ENCODE measurements at regions not wholly inside any gene's neighbourhood (a gene's known extent, or its start where the extent isn't known, plus 50 kb on each side); places are given as distances from the start of the nearest gene placed in this dataset.

DNA sequence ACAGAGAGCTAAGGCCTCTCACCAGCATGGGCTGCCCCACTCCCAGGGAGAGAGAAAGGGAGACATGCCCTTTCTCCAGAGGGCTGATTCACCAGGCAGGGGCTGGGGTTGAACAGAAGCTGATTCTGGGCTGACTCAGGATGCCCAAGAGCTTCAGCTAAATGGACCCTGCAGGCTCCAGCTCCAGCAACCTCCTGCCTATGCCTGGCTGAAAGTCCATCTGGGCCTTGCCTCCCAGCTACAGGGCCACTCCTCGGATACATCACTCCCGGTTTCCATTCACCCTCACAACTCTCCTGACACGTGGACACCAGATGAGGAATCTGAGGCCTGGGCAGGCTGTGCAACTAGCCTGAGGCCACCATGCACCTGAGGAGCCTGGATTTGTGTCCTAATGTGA lies 215.5 kb downstream of the BUD13 start (continued):
- no peak for TF ChIP-seq ZNF709 (CRISPR knock-in tag; IDR thresholded peaks at IDR 0.05)
- TF ChIP-seq ZNF782 (CRISPR knock-in tag; IDR thresholded peaks at IDR 0.05; ENCODE audit: borderline replicate concordance) = no peak
- no peak for TF ChIP-seq ZNF251 (CRISPR knock-in tag; IDR thresholded peaks at IDR 0.05)
- TF ChIP-seq ZNF329 (CRISPR knock-in tag; IDR thresholded peaks at IDR 0.05; ENCODE audit: low read depth) = no peak
- TF ChIP-seq PCBP2 (optimal IDR thresholded peaks at IDR 0.05; ENCODE audit: low read depth, low read length, poor library complexity, severe bottlenecking) = no peak
- no peak for TF ChIP-seq BRD4 (CRISPR knock-in tag; IDR thresholded peaks at IDR 0.05)

DNA sequence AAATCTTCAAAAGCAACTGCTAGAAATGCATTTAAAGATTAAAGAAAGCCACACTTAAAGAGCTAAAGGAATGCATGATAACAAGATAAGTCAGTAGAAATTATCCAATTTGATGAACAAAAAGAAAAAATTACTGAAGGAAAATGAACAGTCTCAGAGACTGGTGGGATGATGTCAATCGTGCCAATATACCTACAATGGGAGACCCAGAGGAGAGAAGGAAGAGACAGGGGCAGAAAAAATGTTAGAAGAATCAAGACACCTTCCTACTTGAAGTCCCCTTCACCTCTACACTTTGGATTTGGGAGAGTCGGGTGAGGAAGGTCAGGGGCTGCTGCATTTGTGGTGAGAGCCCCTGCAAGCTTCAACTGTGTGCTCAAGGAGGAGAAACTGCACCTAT lies 216.3 kb downstream of the BUD13 start:
- 43% methylated on average over 2 of the region's 2 CpGs for WGBS (ENCODE audit: low lambda C conversion rate)
- no TSS peak for BruUV-seq (replicated peaks)

DNA sequence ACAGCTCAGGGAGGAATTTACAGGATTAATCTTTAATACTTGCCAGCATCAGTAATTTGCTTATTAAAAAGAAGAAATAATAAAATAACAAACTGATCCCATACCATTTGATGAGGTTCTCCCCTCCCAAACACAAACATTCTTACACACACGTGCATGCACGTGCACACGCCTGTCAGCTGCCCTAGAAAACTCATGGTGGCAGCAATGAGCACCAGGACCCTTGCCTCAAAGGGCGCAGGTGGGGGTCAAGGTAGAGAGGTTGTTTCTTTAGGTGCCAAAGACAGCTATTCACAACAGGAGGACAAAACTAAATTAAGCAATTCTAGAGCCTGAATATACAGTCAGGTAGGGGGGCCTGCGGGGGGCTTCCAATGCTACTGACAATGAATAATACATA lies 219.3 kb downstream of the BUD13 start:
- Histone ChIP-seq H3K27me3 (ENCODE audit: control insufficient read depth in 1 of 2, insufficient read depth in 2 of 2, low read length in 2 of 2) (no peaks in the 10 kb centered on the region), H4K20me1 (ENCODE audit: insufficient read depth, low read length) (no peaks in the 10 kb centered on the region), H3K4me1 (ENCODE audit: insufficient read depth, low read length) (no peaks in the 10 kb centered on the region), H3K9ac (ENCODE audit: insufficient read depth, low read depth, low read length) (no peak overlapping the region), H3K36me3 (replicated peaks in 1 of 2; ENCODE audit: control insufficient read depth in 1 of 2, insufficient read depth in 2 of 2, low read length in 2 of 2) (no peaks in the 10 kb centered on the region), H3K27ac (ENCODE audit: extremely low read length, insufficient read depth, low read length) (no peak overlapping the region), H3K79me2 (ENCODE audit: insufficient read depth, low read length) (no peaks in the 10 kb centered on the region), H3K9me3 (ENCODE audit: low read length) (no peaks in the 10 kb centered on the region), H3K4me3 (replicated peaks in 1 of 3; ENCODE audit: insufficient read depth in 1 of 3, low read depth in 2 of 3, low read length in 3 of 3) (no peak overlapping the region), H2AFZ (ENCODE audit: low read length) (no peak overlapping the region), H3K4me2 (ENCODE audit: low read depth, low read length) (no peak overlapping the region)
- ChIA-PET POLR2A (no interaction called here), CTCF (ENCODE audit: low intra/inter-chr PET ratio, low total read pairs) (no interaction called here)
- BruUV-seq (replicated peaks) = no TSS peak
- WGBS (ENCODE audit: low lambda C conversion rate) = 76% methylated on average over 5 of the region's 5 CpGs
- TF ChIP-seq BHLHE40 (IDR thresholded peaks at IDR 0.05; ENCODE audit: low read length) (peak; percentile 55), ZNF567 (CRISPR knock-in tag; IDR thresholded peaks at IDR 0.05; ENCODE audit: borderline replicate concordance) (no peak)
- TF ChIP-seq, protein P1, sequence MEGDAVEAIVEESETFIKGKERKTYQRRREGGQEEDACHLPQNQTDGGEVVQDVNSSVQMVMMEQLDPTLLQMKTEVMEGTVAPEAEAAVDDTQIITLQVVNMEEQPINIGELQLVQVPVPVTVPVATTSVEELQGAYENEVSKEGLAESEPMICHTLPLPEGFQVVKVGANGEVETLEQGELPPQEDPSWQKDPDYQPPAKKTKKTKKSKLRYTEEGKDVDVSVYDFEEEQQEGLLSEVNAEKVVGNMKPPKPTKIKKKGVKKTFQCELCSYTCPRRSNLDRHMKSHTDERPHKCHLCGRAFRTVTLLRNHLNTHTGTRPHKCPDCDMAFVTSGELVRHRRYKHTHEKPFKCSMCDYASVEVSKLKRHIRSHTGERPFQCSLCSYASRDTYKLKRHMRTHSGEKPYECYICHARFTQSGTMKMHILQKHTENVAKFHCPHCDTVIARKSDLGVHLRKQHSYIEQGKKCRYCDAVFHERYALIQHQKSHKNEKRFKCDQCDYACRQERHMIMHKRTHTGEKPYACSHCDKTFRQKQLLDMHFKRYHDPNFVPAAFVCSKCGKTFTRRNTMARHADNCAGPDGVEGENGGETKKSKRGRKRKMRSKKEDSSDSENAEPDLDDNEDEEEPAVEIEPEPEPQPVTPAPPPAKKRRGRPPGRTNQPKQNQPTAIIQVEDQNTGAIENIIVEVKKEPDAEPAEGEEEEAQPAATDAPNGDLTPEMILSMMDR (CRISPR knock-in tag; IDR thresholded peaks at IDR 0.05) = peak; percentile 26; the same call in 1 of the 2 replicates
- TF ChIP-seq, protein P2, sequence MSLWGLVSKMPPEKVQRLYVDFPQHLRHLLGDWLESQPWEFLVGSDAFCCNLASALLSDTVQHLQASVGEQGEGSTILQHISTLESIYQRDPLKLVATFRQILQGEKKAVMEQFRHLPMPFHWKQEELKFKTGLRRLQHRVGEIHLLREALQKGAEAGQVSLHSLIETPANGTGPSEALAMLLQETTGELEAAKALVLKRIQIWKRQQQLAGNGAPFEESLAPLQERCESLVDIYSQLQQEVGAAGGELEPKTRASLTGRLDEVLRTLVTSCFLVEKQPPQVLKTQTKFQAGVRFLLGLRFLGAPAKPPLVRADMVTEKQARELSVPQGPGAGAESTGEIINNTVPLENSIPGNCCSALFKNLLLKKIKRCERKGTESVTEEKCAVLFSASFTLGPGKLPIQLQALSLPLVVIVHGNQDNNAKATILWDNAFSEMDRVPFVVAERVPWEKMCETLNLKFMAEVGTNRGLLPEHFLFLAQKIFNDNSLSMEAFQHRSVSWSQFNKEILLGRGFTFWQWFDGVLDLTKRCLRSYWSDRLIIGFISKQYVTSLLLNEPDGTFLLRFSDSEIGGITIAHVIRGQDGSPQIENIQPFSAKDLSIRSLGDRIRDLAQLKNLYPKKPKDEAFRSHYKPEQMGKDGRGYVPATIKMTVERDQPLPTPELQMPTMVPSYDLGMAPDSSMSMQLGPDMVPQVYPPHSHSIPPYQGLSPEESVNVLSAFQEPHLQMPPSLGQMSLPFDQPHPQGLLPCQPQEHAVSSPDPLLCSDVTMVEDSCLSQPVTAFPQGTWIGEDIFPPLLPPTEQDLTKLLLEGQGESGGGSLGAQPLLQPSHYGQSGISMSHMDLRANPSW (CRISPR knock-in tag; IDR thresholded peaks at IDR 0.05; ENCODE audit: borderline replicate concordance) = no peak
- FAIRE-seq = no peak
- in situ Hi-C loops (cut with HindIII; ENCODE audit: extremely low pct_ligation_motif_present, low pct_unique_long_range_greater_than_20kb) = no loop called here
- intact Hi-C loops (cut with micrococcal nuclease; ENCODE audit: unreplicated experiment) = no loop called here
- no peak for ATAC-seq
- no peak for DNase-seq (ENCODE audit: low spot score)

More for the DNA sequence above, 216.3 kb downstream of the BUD13 start:
- TF ChIP-seq MTF1 (CRISPR knock-in tag; IDR thresholded peaks at IDR 0.05) (no peak), ZNF709 (CRISPR knock-in tag; IDR thresholded peaks at IDR 0.05) (peak; percentile 91; the same call in 1 of the 2 replicates)
- Histone ChIP-seq H3K4me3 (replicated peaks in 1 of 3; ENCODE audit: insufficient read depth in 1 of 3, low read depth in 2 of 3, low read length in 3 of 3) (no peak overlapping the region), H4K20me1 (ENCODE audit: insufficient read depth, low read length) (no peaks in the 10 kb centered on the region), H3K27me3 (ENCODE audit: control insufficient read depth in 1 of 2, insufficient read depth in 2 of 2, low read length in 2 of 2) (no peaks in the 10 kb centered on the region), H2AFZ (ENCODE audit: low read length) (no peak overlapping the region), H3K4me2 (ENCODE audit: low read depth, low read length) (no peak overlapping the region), H3K4me1 (ENCODE audit: insufficient read depth, low read length) (no peaks in the 10 kb centered on the region), H3K36me3 (replicated peaks in 1 of 2; ENCODE audit: control insufficient read depth in 1 of 2, insufficient read depth in 2 of 2, low read length in 2 of 2) (no peaks in the 10 kb centered on the region), H3K9me3 (ENCODE audit: low read length) (no peaks in the 10 kb centered on the region), H3K27ac (ENCODE audit: extremely low read length, insufficient read depth, low read length) (no peak overlapping the region), H3K79me2 (ENCODE audit: insufficient read depth, low read length) (no peaks in the 10 kb centered on the region), H3K9ac (ENCODE audit: insufficient read depth, low read depth, low read length) (no peak overlapping the region)
- ATAC-seq = no peak
- no peak for FAIRE-seq
- intact Hi-C loops (cut with micrococcal nuclease; ENCODE audit: unreplicated experiment) = no loop called here
- no peak for DNase-seq (ENCODE audit: low spot score)
- ChIA-PET POLR2A (no interaction called here), CTCF (ENCODE audit: low intra/inter-chr PET ratio, low total read pairs) (no interaction called here)
- in situ Hi-C loops (cut with HindIII; ENCODE audit: extremely low pct_ligation_motif_present, low pct_unique_long_range_greater_than_20kb) = no loop called here

Data from HepG2 (cell line).